AG04450 (cell line): ENCODE measurements at regions not wholly inside any gene's neighbourhood (a gene's known extent, or its start where the extent isn't known, plus 50 kb on each side); places are given as distances from the start of the nearest gene placed in this dataset.

Experiments used
- CTCF ChIA-PET: fragments of 300-600, 350-600 bp; formaldehyde crosslinking; extraction: SDS; loops from one replicate; lab custom pipeline; 2022; ENCODE audit warnings: antibody characterized with exemption, inconsistent platforms; lab: Charles Lee
- POLR2A ChIA-PET: fragments of 350-600 bp; formaldehyde crosslinking; extraction: SDS; loops from one replicate; lab custom pipeline; 2021; ENCODE audit warnings: antibody characterized with exemption, inconsistent platforms; lab: Yijun Ruan, JAX
- DNase-seq: peaks from one replicate; pipeline ENCODE4 v3.0.0-alpha.2; 2011; ENCODE audit warnings: low read depth, low spot score
- H3K27ac ChIP-seq: one replicate; pipeline ENCODE4 v1.5.1; 2012; ENCODE audit warnings: low read depth, low read length, control low read depth
- H3K27me3 ChIP-seq: one replicate; pipeline ENCODE4 v1.6.0; 2012; ENCODE audit warnings: low read length; ENCODE audit not compliant: control insufficient read depth, insufficient read depth
- H3K4me3 ChIP-seq: 2 replicates; pipeline ENCODE4 v1.5.1; 2011; ENCODE audit warnings: mild to moderate bottlenecking, low read depth, low read length, control low read depth
- H3K9me3 ChIP-seq: 2 replicates; pipeline ENCODE4 v1.5.1; 2012; ENCODE audit warnings: low read length; ENCODE audit not compliant: control insufficient read depth, insufficient read depth
- CTCF ChIP-seq: IDR thresholded peaks from 2 replicates; pipeline ENCODE4 v1.5.1; 2011; ENCODE audit warnings: low read depth, low read length, control low read depth, inconsistent platforms

- H3K9me3 ChIP-seq, result no peaks in the 10 kb centered on the region
- TF ChIP-seq CTCF, result no peak
- no peak for DNase-seq
- no peak overlapping the region for H3K27ac ChIP-seq
- ChIA-PET POLR2A (no interaction called here), CTCF (no interaction called here)
- no peak overlapping the region for H3K4me3 ChIP-seq
- no peaks in the 10 kb centered on the region for H3K27me3 ChIP-seq
Measured at GRCh38 chr3:23062582-23062981, 140.5 kb upstream of the UBE2E2 start.

- no peaks in the 10 kb centered on the region for H3K9me3 ChIP-seq
- TF ChIP-seq CTCF, result no peak
- H3K4me3 ChIP-seq, result no peak overlapping the region
- ChIA-PET CTCF (no interaction called here), POLR2A (no interaction called here)
- DNase-seq, result no peak
- H3K27ac ChIP-seq, result no peak overlapping the region
- no peaks in the 10 kb centered on the region for H3K27me3 ChIP-seq
Measured at GRCh38 chr3:23062982-23063381, 140.1 kb upstream of the UBE2E2 start.

GRCh38 chr3:23067116-23067515, 136.0 kb upstream of the UBE2E2 start:
- POLR2A ChIA-PET, result no interaction called here

GRCh38 chr3:23068016-23068728, 135.0 kb upstream of the UBE2E2 start:
- TF ChIP-seq CTCF, result no peak
- DNase-seq, result no peak
- Histone ChIP-seq H3K9me3 (no peaks in the 10 kb centered on the region), H3K27me3 (no peaks in the 10 kb centered on the region), H3K27ac (no peak overlapping the region), H3K4me3 (no peak overlapping the region)
- ChIA-PET CTCF (no interaction called here), POLR2A (no interaction called here)

More at GRCh38 chr3:23067116-23067515, 136.0 kb upstream of the UBE2E2 start:
- Histone ChIP-seq H3K27me3 (no peaks in the 10 kb centered on the region), H3K9me3 (no peaks in the 10 kb centered on the region), H3K4me3 (no peak overlapping the region), H3K27ac (no peak overlapping the region)
- DNase-seq, result no peak
- CTCF ChIA-PET, result no interaction called here
- TF ChIP-seq CTCF, result no peak

- POLR2A ChIA-PET, result no interaction called here
- no peak for TF ChIP-seq CTCF
- no peak for DNase-seq
Measured at GRCh38 chr3:23071296-23071695, 131.8 kb upstream of the UBE2E2 start.

More at GRCh38 chr3:23071296-23071695, 131.8 kb upstream of the UBE2E2 start:
- Histone ChIP-seq H3K4me3 (no peak overlapping the region), H3K27me3 (no peaks in the 10 kb centered on the region), H3K9me3 (no peaks in the 10 kb centered on the region), H3K27ac (no peak overlapping the region)
- CTCF ChIA-PET, result no interaction called here
